GM20000 (cell line): ENCODE measurements at regions not wholly inside any gene's neighbourhood (a gene's known extent, or its start where the extent isn't known, plus 50 kb on each side); places are given as distances from the start of the nearest gene placed in this dataset.
"Not testable (repeated sequence)": the region's sequence is repeated elsewhere in the genome, so short reads cannot be mapped to it uniquely, and the experiment has no call there.

Experiments used
- DNase-seq: peaks from one replicate; pipeline ENCODE4 v3.0.0; 2012; ENCODE audit warnings: low spot score
- TF ChIP-seq, protein P1 (sequence below): IDR thresholded peaks from 2 replicates; pipeline ENCODE4 v1.5.1; 2012; ENCODE audit warnings: mild to moderate bottlenecking, control low read depth; ENCODE audit errors: extremely low read depth, missing control alignments

DNA sequence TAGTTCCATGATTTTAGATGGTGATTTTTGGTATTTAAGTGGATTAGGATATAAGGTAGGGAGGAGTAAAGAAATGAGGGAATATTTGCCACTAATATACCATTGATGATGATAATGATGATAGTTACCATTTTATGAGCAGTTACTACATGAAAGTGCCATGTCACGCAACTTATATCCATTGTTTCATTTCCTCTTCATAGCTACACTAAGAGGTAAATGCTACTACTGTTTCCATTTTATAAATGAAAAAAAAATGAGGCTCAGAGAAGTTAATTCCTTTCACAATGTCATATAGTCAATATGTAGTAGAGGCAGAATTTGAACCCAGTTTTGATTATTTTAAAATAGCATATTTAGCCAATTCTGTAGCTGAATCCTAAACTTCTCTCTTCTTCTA lies 112.2 kb upstream of the ADRA1B start:
- DNase-seq = no peak
- TF ChIP-seq, protein P1, sequence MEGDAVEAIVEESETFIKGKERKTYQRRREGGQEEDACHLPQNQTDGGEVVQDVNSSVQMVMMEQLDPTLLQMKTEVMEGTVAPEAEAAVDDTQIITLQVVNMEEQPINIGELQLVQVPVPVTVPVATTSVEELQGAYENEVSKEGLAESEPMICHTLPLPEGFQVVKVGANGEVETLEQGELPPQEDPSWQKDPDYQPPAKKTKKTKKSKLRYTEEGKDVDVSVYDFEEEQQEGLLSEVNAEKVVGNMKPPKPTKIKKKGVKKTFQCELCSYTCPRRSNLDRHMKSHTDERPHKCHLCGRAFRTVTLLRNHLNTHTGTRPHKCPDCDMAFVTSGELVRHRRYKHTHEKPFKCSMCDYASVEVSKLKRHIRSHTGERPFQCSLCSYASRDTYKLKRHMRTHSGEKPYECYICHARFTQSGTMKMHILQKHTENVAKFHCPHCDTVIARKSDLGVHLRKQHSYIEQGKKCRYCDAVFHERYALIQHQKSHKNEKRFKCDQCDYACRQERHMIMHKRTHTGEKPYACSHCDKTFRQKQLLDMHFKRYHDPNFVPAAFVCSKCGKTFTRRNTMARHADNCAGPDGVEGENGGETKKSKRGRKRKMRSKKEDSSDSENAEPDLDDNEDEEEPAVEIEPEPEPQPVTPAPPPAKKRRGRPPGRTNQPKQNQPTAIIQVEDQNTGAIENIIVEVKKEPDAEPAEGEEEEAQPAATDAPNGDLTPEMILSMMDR = no peak

DNA sequence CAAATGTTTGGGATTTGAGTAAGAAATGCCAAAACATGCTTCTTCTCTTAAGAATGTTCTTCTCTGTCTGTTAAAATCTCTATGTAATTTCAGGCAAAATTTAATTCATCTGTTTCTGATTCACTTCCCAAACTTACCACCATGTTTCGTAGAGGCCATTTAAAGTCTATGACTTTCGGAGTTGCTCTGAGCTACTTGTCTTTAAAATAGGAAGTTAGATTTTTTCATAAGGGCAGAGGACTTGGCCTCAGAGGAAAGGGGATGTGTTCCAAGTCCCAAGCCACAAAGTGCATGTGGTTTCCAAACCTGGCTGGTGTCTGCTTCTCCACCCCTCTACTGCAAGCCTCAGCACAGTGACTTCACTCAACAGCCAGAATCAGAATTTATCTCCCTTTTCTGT lies 111.3 kb upstream of the ADRA1B start:
- no peak for DNase-seq
- TF ChIP-seq, protein P1 = no peak

DNA sequence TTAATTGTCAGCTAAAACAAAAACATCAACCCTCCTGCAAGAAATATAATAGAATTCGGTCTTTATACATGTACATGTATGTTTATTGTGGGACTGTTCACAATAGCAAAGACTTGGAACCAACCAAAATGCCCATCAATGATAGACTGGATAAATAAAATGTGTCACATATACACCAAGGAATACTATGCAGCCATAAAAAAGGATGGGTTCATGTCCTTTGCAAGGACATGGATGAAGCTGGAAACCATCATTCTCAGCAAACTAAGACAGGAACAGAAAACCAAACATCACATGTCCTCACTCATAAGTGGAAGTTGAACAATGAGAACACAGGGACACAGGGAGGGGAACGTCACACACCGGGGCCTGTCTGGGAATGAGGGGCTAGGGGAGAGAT lies 109.1 kb upstream of the ADRA1B start:
- not testable (repeated sequence) for DNase-seq

DNA sequence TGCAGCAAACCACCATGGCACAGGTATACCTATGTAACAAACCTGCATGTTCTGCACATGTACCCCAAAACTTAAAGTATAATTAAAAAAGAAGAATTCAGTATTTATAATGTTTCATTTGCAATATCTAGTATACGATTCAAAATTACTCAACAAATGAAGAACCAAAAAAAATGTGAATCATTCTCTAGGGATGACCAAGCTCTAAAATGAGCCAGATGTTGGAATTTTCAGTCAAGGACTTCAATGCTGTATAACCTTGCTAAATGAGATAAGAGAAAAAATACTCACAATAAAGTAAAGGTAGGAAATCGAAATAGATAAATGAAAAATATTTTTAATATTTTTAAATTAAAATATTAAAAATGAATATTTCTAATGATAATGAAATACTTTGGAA lies 108.7 kb upstream of the ADRA1B start:
- TF ChIP-seq, protein P1 = no peak

DNA sequence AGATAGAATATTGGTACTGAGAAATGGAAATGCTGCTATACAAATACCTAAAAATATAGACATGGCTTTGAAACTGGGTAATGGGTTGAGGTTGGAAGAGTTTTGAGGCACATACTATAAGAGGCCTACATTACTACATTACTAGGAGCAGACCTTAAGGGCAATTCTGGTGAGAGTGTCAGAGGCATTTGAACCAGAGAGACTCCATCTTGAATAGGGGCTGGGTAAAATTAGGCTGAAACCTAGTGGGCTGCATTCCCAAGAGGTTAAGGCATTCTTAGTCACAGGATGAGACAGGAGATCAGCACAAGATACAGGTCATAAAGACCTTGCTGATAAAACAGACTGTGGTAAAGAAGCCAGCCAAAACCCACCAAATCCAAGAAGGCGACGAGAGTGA lies 104.6 kb upstream of the ADRA1B start:
- no peak for DNase-seq
- TF ChIP-seq, protein P1 = no peak

More for the DNA sequence above, 108.7 kb upstream of the ADRA1B start:
- no peak for DNase-seq

DNA sequence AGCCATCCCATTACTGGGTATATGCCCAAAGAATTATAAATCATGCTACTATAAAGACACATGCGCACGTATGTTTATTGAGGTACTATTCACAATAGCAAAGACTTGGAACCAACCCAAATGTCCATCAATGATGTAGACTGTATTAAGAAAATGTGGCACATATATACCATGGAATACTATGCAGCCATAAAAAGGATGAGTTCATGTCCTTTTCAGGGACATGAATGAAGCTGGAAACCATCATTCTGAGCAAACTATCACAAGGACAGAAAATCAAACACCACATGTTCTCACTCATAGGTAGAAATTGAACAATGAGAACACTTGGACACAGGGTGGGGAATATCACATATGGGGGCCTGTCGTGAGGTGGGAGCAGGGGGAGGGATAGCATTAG lies 103.5 kb upstream of the ADRA1B start:
- DNase-seq = not testable (repeated sequence)

DNA sequence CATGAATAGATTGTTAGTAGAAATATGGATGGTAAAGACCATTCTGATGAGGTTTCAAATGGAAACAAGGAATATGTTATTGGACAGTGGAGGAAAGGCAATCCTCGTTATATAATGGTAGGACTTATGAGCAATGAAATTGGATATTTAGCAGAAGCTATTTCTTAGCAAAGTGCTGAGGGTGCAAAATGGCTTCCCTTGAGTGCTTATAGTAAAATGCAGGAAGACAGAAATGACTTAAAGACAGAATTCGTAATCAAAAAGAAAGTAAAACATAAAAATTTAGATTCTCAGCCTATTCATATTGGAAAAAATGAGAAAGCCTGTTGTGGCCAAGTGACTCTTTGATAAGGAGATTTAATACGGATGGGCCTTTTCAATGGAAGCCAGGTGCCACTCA lies 102.1 kb upstream of the ADRA1B start:
- TF ChIP-seq, protein P1 = no peak
- no peak for DNase-seq

DNA sequence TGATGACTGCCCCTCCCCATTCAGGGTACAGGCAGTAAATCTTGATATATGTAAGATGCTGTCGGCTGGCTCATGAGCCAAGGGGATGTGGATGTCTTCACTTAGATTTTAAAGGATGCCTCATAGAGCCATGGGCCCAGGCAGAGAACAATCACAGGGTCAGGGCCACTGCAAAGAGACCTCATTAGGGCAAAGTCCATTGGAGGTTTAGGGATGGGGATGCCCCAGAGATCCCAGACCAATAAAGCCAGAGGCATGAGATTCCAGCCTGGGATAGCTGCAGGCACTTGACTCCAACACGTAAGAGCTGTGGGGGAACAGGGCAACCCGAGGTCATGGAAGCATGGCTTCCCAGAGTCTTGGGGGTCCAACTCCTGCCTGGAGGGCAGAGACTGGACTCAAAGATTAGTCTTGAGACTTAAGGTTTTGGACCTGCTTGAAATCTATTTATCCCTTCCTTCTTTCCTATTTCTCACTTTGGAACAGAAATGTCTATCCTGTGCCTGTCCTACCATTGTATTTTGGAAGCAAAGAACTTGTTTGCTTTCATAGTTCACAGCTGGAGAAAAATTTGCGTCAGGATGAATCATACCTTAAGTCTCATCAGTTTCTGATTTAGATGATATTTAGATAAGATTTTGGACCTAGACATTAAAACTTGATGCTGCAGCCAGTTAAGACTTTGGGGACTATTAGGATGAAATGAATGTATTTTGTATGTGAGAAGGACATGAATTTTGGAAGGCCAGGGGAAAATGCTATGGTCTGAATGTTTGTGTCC lies 101.3 kb upstream of the ADRA1B start:
- no peak for DNase-seq
- TF ChIP-seq, protein P1 = no peak
